Stimulated activated CD4-positive, alpha-beta T cell treated with anti-CD3 and anti-CD28 coated beads, Interleukin-12 subunit alpha, Interleukin-12 subunit beta, amount 100 ng/mL, for 4 hours (primary cell): ENCODE measurements at regions not wholly inside any gene's neighbourhood (a gene's known extent, or its start where the extent isn't known, plus 50 kb on each side); places are given as distances from the start of the nearest gene placed in this dataset.
"Not testable (repeated sequence)": the region's sequence is repeated elsewhere in the genome, so short reads cannot be mapped to it uniquely, and the experiment has no call there.

Experiments used
- DNase-seq: peaks from one replicate; pipeline ENCODE4 v3.0.0-alpha.2; 2020

DNA sequence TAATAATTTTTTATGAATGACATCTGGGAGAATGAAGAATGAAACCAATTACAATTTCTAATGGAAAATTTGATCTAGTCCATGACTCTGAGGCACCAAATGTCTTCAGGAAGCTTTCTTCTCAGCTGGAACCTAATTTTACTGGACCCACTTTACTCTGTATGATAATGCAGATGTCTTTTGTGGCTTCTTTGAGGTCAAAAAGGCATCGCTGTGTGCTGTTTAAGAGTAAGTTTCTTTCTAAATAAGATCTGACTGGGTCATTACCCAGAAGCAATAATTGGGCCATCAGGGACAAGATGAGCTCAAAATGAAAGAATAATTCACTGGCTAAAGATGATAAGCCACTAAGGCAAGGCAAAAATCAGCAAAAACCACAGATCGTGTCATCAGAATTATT, 633.4 kb downstream of the PSAT1 start:
- DNase-seq = no peak

DNA sequence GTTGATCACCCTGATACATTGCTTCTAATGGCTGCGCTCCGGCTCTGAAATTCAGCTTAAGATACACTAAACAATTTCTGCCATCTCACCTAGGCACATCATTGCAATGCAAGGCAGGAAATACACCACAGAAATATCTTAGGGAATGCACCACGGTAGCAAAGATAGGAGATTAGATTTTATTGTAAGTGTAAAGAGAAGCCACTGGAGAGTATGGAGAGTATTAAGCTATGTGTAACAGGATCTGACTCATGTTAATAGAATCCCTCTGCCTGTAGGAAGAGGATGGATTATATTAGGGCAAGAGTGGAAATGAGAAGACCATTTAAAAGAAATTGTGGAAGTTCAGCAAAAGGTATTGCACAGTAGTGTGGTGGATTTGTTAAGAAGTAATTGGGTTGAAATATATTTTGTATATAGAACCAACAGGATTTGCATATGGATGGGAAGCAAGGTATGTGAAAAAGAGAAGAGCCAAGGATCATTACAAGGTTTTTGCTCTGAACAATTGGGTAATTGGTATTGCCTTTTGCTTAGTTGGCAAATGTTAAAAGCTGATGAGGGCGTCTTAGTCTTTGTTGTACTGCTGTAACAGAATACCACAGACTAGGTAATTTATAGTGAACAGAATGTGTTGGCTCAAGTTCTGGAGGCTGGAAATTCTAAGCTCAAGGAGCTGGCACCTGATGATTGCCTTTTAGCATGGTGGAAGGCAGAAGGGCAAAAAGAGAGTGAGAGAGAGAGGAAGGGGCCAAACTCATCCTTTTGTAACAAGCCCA, 636.1 kb downstream of the PSAT1 start:
- DNase-seq = no peak

DNA sequence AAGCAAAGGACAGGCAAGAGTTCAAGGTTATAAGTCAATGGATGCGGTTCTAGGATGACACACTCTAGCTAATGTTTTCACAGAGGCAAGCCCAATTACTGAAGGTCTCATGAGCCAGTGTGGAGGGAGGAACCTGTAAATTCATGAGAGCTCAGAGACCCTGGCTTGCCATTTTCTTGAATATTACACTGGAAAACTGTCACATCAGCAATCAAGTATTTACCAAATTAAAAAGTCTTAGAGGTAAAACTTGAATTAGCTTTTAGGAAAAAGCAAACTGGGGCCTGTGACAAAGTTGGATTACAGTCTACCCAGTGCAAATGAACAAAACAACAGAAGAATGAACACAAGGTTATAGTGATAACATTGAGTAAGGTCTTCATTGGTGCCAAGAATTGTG, 636.9 kb upstream of the TLE4 start:
- no peak for DNase-seq

DNA sequence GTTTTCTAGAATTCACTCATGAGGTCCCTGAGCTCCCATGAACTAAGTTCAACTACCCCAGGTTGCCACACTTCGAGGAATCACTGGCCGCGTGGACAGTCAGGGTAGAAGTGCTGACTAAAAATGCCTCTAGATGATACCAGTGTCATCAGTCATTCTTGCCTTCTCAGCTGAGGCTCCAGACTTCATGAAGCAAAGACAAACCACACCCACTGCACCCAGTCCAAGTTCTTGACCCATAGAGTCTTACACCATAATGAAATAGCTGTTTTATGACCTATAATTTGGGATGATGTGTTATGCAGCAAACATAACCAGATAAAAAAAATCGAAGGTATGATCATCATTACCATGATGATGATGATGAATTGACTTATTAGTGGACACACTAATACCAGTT, 632.9 kb upstream of the TLE4 start:
- DNase-seq = no peak

DNA sequence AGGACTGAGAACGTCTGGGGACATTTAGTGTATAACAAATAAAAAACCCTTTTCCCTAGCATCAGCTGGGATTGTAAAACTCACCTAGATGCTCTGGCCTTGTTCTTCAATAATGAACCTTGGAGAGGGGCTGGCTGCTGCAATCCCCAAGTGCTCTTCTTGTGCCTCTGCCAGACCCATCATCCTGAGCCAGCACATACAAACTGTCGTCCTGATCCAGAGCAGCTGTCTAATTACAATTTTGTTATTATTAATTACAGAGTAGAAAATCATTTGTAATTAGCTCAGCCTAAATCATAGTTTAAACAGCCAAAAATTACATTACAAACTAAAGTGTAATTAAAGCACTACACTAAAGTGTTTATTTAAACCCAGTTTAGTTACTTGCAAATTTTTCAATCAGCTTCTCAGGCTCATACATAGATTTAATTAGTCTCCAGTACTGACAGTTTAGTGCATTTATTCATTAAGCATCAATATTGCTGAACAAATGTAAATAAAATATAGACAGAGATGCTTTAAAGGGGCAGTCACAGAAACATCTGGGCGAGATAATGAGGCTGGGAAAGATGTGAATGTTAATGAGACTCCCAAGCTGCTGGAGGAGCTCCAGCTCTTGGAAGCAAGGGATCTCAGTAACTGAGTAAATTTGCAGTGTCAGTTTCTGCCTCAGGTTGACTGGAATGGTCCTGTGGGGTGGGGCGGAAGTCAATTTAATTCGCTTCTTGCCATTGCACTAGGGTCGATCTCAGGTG, 632.3 kb upstream of the TLE4 start:
- no peak for DNase-seq

DNA sequence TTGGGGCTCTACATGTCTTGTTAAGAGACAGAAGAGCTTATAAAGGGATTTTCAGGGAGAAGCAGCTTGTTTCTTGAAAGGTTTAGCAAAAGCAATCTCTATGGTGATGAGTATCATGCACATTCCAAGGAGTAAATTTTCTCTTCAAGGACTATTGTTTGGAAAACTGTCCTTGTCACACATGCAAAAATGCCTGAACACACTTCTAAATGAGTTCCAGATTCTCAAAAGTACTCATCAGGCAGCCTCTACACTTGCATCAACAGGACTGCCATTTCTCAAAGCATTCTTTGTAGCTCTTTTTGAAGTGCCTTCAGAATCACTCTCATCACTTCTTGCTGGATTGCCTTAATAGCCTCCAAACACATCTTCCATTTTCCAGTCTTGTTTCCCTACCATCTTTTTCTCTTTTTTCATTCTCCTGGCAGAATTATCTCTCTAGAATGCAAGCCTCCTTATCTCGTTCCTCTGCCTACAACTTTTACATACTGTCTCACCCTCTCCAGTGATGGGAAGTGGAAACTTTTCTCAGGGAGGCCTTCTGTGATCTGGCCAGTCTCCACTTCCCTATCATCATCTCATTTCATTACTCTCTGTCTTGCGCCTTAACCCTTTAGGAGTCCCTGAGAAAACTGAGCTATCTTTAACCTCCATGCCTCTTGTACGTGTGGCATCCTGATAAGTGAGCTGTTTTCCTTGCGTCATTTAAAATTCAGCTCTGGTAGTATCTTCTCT, 631.5 kb upstream of the TLE4 start:
- no peak for DNase-seq

DNA sequence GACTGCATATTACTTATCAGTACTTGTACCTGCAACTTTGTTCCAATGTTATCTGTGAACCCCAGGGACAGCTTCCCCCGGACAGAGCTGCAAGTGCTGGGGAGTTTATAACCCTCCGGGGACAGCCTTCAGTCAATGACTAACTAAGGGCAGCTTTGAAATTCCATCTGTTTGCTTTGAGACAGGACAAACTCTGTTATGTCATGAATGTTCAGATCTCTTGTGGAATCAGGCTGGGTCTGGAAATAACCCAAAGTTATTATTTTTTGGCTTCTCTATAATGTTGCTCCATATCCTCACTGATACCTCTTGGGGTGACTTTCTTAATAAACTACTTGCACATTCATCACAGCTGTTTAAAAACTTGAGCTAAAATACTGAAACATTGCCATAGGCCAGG, 617.5 kb upstream of the TLE4 start:
- no peak for DNase-seq

DNA sequence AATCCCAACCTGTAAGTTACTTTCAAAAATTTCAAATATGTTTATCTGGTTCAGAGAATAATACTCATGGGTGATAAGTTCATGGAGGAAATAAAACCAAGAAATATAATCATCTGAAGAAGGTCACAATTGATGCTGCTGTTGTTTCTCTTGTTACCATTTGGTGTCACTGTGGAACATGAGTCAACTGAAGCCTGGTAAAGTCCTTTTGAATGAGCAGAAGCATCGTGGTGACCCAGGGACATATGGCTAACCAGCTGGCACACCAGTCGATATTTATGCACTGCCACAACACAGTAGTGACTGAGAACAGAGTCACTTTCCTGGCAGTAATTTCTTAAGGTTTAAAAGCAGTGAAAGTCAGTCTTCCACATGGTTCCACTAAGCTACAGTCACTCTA, 612.9 kb upstream of the TLE4 start:
- DNase-seq = no peak

DNA sequence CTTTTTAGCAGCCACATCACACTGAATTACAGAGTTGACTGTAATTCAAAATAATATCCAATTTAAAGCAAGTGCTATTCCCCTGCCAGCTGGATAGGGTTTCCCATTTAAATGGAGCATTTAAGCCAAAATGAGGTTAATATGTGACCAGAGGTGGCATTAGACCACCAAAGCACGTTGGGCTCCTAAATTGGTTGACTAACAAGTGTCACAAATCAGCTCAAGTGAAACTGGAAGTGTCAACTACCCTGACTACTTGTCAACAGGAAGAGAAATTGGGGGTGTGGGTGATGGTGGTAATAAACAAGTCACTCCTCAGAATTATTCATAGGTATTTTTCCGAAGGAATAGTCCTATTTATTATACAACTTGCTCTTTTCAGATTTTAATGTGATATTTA, 609.6 kb upstream of the TLE4 start:
- DNase-seq = no peak

DNA sequence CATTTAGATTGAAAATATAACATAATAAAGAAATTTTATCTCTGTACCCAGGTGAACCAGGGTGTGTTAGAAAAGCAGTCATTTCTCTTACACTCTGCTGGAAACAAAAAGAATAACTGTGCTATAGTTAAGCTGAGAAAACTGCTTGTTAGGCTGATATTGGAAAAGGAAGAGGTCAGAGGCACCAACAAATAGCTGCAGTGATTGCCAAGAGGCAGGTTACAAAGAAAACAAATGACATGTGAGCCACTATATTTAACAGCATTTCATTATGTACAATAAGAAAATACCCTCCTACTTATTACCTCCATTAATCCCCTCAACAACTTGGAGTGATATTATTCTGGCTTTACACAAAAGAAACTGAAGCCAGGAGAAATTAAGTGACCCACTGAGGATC, 607.9 kb upstream of the TLE4 start:
- no peak for DNase-seq

DNA sequence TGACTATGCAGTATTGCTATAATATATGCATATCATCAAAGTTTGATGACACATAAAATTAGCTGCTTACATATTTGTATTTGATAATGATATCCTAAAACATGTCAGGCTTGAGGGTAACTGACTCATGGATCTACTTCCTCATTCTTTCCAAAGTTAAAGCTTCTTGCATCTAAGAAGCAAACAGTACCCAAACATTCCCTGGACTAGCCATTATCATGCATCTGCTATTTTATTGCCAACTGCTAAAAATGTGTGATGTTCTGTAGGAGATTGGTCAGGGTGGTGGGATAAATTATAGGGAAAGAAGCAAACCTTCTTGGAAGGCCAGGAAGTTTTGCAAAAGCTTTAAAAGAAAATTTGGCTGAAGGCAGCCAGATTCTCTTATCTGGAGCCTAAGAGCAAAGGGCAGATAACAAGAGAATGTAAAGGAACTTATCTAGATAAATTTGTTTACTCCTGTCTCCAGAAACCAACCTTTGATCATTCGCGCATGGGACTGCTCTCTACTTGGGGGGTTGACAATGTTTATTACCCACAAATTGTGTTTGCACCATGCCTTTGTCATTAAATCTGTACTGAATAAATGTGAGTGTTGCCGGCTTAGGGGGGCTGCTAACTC, 604.1 kb upstream of the TLE4 start:
- no peak for DNase-seq

DNA sequence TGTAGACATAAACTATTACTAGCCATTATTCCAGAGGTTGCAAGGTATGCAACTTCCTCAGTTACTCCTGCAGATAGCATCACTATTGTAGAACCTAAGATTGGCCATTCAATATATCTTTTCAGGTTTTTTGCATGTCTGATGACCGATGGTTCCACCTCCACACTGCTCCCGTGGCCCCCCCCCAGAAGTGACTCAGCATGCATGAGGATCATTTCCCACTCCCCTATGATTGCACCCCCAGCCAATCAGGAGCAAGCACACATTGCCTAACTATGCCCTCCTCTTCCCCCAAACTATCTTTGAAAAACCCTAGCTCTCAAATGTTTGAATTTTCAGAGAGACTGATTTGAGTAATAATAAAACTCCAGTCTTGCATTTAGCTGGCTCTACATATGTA, 601.4 kb upstream of the TLE4 start:
- DNase-seq = no peak

DNA sequence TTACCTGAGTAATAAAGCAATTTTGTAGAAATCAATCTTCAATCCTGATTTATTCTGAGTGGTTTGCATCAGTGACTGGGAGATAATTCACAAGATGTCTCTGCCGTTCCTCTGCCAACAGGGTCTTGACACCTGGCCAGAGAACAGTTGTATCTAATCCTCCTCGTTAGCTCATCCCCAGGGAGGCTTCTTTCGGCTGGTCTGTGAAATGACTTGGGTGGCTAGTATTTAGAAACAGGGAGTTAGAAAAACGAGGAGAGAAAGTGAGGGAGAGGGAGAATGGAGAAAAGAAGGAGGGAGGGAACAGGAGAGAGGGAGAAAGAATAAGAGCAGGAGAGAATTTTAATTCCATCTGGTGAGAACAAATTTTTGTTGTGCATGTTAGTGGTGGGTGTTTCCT, 600.2 kb upstream of the TLE4 start:
- no peak for DNase-seq

DNA sequence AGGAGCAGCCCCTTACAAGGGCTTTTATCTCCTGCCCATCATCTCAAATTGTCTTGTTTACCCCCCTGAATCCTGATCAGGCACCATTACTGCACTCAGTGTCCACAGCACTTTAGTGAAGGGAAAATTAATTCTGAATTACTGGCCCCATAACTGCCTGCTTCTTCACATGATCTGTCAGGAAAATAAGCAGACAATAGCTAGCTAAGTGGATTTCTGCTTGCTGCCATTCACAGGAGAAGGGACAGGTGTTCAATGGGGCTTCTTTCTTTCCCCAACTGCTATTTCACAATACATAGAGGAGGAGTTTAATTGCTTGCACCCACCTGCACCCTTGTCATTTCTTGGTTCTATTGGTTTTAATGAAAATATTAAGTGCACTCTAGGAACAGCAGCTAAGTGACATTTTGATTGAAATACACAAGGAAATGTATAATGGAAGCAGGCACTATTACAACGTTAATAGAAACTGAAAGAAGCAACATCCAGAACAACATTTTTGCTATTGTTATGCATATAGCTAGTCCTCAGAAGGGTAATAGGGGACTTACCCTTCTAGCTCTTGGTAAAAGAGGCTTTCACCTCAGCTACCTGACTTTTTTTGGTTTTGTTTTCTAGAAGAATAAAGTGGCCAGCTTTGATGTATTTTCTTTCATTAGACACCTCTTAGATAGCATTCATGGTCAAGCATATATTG, 599.3 kb upstream of the TLE4 start:
- DNase-seq = no peak

DNA sequence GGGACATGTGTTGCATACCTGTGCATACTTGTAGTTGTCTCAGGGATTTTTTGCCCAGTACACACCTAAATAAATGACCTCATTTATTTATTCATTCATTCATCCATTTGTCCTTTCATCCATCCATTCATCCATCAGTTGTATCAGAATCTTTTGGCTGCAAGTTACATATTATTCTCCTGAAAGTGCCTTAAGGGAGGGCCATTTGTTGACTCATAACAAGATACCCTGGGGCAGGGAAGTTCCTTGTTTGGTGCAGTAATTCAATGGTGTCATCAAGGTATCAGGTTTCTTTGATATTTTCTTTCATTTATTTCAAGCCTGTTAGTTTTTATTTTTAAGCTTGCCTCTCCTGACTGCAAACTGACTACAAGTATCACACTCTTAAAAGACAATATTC, 597.9 kb upstream of the TLE4 start:
- no peak for DNase-seq

DNA sequence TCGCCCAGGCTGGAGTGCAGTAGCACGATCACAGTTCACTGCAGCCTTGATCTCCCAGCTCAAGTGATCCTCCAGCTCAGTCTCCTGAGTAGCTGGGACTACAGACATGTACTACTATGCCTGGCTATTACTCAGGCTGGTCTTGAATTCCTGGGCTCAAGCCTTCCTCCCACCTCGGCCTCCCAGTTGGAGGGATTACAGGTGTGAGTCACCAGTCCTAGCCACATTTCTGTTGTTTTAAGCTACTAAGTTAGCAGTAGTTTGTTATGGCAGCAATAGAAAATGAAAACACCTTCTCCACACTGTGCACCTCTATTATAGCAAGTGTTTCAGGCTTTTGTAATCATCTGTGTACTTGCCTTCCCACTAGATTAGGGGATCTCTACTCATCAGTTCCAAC, 588.9 kb upstream of the TLE4 start:
- no peak for DNase-seq

DNA sequence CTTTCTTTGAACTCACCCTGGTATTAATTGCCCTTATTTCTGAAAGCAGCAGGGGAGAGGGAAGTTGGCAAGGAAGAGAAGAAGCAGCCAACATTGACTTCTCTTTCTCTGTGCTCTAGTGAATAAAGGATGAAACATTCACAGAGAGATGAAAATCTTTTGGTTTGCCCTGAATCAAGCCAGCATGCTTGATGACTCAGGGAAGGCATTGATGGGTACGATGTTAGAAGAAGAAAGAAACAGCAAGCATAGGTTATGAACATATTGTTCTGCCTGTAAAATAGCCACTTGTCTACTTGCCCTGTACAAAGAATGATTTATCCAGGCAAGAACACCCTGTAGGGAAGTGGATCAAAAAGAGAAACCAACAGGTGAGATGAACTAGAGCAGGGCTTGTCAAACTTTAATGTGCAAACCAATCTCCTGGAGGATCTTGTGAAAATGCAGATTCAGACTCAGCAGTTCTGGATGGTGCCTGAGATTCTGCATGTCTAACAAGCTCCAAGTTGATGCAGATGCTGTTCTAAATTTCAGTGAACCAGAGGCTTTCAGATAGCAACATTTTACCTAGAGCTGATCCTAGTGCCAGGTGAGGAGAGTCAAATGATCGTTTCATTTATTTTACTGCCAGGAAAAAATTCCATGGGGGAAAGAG, 586.6 kb upstream of the TLE4 start:
- DNase-seq = no peak

DNA sequence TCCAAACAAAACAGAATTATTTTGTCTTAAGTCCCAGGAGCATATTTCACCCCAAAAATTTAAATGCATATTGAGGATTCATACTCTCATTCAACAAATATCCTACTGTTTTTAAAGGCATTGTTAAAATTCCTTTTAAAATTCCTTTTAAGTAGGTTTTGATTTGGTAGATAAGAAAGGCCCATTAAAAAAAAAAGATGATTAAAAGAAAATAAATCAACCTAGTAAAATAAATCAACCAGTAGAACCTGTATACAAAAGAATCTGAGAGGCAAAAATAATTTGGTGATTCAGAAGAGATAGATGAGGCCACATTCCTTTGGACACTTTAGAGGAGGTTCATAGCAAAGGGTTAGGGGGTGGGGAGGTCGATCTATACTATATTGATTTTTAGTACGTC, 585.3 kb upstream of the TLE4 start:
- no peak for DNase-seq

DNA sequence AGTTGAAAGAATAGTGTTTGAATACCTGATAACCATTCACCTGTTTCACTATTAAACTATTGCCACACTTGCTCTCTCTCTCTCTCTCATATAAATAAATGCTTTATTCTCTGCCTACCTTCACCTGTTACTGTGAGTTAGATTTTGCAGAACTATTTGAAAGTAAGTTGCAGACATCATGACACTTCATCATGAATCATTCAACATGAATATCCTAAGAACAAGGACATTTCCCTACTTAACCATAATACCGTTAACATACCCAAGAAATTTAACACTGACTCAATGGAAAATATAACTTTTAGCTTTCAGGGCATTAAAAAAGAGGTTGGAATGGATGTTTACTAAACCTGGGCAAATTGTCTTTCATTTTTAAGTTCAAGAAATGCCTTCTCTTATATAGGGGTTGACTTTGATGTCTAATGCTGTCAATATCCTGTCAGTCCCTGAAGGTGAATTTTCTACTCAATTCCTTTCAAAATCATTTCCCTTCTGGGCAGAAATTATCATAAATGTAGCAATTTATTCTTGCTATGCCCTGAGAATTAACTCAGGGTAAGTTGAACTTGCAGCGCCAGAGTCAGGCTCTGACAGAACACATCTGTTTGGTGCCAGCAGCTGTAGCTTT, 582.6 kb upstream of the TLE4 start:
- no peak for DNase-seq

DNA sequence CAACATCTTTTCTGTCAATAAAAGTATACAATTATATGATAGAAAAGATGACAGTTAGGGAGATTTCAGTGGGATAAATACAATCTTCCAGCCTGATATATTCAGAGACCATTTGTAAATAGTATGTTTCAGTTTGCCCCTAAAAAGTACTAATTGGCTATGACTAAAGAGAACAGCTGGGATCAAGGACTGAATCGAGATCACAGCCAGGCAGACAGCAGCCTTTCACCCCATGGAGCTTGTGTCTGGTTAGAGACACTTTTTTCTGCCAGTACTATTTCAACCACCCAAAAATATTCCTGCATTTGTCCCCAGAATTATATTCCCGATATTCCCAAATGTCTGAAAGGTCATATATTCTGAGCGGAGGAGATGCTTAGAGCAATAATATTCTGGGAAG, 577.3 kb upstream of the TLE4 start:
- no peak for DNase-seq

DNA sequence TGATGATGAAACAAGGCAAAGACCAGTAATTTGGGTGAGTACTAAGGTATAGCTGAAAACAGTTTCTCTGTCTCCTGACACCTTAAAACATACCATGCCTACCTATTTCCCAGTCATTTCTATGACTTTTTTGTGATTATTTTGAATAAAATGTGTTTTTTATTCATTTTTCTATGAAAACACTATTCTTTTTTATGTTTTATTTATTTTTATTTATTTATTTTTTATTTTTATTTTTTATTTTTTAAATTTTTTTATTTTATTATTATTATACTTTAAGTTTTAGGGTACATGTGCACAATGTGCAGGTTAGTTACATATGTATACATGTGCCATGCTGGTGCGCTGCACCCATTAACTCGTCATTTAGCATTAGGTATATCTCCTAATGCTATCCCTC, 576.8 kb upstream of the TLE4 start:
- not testable (repeated sequence) for DNase-seq

DNA sequence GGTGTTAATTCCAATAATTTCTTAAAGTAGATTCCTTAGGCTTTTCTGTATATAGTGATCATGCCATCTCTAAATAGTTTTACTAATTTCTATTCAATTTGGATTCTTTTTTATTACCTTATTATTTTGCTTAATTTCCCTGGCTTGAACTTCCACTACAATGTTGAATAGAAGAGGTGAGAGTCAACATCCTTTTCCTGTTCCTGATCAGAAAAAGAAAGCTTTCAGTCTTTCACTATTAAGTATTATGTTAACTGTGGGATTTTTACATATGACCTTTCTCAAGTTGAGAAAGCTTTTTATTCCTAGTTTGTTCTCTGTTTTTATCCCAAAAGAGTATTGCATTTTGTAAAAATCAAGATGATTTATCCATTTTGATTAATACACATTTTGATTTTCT, 574.5 kb upstream of the TLE4 start:
- DNase-seq = no peak
